Thymus (tissue), 11 donors: ENCODE measurements at regions not wholly inside any gene's neighbourhood (a gene's known extent, or its start where the extent isn't known, plus 50 kb on each side); places are given as distances from the start of the nearest gene placed in this dataset.

Experiments used
- DNase-seq, 9 donors: peaks; one replicate each; pipeline ENCODE4 v3.0.0-alpha.2; 2013; ENCODE audit warnings: low spot score in 9 of 9, low read depth in 6 of 9, missing footprints in 1 of 9
- H3K27ac ChIP-seq, 2 donors: one replicate each; pipeline ENCODE4 v1.5.1; 2013; ENCODE audit warnings: control low read depth in 1 of 2, low read depth in 1 of 2, low read length in 1 of 2, mild to moderate bottlenecking in 1 of 2, moderate library complexity in 1 of 2
- H3K27me3 ChIP-seq, 2 donors: one replicate each; pipeline ENCODE4 v1.5.1; 2013; ENCODE audit warnings: low read length in 1 of 2; ENCODE audit not compliant: control insufficient read depth in 2 of 2, insufficient read depth in 1 of 2
- H3K36me3 ChIP-seq, 2 donors: one replicate each; pipeline ENCODE4 v1.5.1; 2013; ENCODE audit warnings: low read length in 1 of 2, mild to moderate bottlenecking in 1 of 2, moderate library complexity in 1 of 2; ENCODE audit not compliant: control insufficient read depth in 2 of 2, insufficient read depth in 2 of 2
- H3K4me1 ChIP-seq, 2 donors: one replicate each; pipeline ENCODE4 v1.5.1; 2013; ENCODE audit warnings: low read length in 2 of 2; ENCODE audit not compliant: control insufficient read depth in 2 of 2, insufficient read depth in 2 of 2
- H3K4me3 ChIP-seq, 2 donors: one replicate each; pipeline ENCODE4 v1.5.1; 2013; ENCODE audit warnings: low read length in 2 of 2, control low read depth in 1 of 2, mild to moderate bottlenecking in 1 of 2
- H3K9me3 ChIP-seq, 2 donors: one replicate each; pipeline ENCODE4 v1.5.1; 2013; ENCODE audit warnings: low read length in 1 of 2, mild to moderate bottlenecking in 1 of 2; ENCODE audit not compliant: control insufficient read depth in 2 of 2, insufficient read depth in 1 of 2
- WGBS: extraction: QIAGEN DNeasy Blood & Tissue Kit; methylation state at CpG from one replicate; pipeline ENCODE4 v1.1.7; 2013; 5-methylcytosine and 5-hydroxymethylcytosine counted together
- donor health status: healthy.

DNA sequence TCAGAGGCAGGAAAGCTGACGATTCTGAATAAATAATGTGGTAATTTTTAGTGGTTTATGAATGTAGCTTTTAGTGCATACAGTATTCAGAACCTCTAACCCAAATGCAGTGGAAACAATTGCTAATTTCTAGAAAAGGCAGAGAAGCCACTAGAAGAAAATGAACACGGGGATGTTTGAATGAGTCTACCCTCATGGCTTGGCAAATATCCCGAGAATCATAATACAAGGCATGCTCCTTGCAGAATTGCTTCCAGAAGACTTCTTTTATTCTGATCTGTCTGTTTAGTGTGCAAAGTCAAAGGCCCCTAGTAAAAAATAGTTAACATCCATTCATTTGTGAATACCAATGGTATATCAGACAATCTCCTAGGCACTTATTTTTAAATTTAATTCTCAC, 246.8 kb downstream of the LMO4 start:
- Histone ChIP-seq H3K27me3 (no peaks in the 10 kb centered on the region), H3K4me1 (no peaks in the 10 kb centered on the region), H3K27ac (no peak overlapping the region), H3K36me3 (no peaks in the 10 kb centered on the region), H3K9me3 (no peaks in the 10 kb centered on the region), H3K4me3 (no peak overlapping the region)
- 92% methylated on average over 3 of the region's 3 CpGs for WGBS
- DNase-seq: no peak

DNA sequence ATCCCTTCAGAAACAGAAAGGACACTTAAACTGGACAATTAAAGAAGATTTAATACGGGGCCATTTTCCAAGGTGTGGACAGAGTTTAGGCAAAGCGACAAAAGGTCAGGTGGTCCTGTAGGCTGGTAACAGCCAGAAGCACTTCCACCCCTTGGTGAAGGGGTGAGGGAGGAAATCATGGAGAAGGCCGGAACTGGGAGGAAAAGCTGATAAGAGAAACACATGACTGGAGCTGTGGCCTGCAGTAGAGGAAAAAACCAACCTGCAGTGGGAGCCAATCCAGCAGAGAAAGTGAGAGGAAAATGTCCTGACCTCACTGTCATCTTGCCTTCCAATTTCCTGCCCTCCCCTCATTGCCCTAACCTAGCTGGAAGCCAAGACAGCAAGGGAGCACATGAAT, 249.8 kb downstream of the LMO4 start:
- 31% methylated on average over 3 of the region's 3 CpGs for WGBS
- Histone ChIP-seq H3K36me3 (no peaks in the 10 kb centered on the region), H3K27ac (no peak overlapping the region), H3K4me3 (no peak overlapping the region), H3K9me3 (no peaks in the 10 kb centered on the region), H3K27me3 (no peaks in the 10 kb centered on the region), H3K4me1 (no peaks in the 10 kb centered on the region)
- no peak for DNase-seq

DNA sequence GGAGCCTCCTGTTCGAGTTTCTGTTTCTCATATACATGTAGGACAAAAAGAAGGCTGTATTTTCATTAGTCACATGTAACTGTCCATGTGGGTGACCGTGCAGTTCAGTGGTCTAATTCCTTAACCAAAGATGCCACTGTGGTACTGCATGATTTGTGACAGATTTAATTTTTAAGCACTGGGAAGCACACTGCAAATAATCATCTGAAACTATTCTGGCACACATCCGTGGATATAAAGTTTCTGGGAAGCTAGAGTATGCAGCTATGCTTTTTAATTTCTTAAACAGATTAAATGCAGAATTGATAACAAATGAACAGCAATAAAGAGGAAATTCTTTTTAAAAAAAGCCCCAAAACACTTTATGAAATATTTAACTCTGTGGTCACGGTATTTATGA, 254.8 kb downstream of the LMO4 start:
- Histone ChIP-seq H3K4me1 (no peaks in the 10 kb centered on the region), H3K27me3 (no peaks in the 10 kb centered on the region), H3K36me3 (no peaks in the 10 kb centered on the region), H3K27ac (no peak overlapping the region), H3K4me3 (no peak overlapping the region), H3K9me3 (no peaks in the 10 kb centered on the region)
- WGBS: 91% methylated on average over 4 of the region's 4 CpGs
- no peak for DNase-seq

DNA sequence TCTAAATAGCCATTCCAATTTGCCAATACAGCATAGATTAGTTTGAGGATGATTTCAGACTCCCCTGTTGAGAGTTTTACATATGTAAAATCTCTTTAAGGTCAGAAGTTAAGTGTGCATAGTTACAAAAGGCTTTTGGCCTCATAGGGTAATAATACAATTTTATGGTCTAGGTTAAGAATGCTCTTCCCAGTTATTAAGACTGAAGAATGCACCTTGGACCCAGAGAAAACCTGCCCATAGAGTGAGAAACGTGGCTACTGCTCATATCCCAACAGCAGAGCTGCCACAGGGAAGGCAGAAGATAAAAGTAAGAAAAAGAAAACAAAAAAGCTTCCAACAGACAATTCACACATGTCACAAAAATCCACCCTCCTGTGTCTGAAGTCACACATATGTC, 255.9 kb downstream of the LMO4 start:
- no peak for DNase-seq
- no peak overlapping the region for H3K27ac ChIP-seq
- no peak overlapping the region for H3K4me3 ChIP-seq
- no peaks in the 10 kb centered on the region for H3K36me3 ChIP-seq
- no peaks in the 10 kb centered on the region for H3K4me1 ChIP-seq
- H3K9me3 ChIP-seq: no peaks in the 10 kb centered on the region
- H3K27me3 ChIP-seq: no peaks in the 10 kb centered on the region
- WGBS: 86% methylated on average over 1 of the region's 1 CpG

DNA sequence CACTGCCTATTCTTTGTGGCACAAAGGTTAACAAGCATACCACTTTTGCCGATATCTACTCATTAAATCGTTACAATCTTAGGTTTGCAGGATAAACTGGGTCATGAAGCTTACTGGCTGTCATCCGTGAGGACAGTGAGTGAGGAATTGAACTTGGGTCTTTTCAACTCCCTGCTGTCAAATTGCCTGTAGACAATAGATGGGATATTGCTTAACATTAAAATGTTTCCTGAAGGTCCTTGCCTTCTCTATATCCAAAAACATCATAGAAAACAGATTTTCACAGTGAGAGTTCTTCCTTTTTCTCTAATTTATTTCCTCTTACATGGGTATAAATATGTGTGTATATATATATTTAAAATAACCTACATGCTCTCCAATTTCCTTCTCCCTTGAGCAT, 257.8 kb downstream of the LMO4 start:
- DNase-seq: no peak
- H3K9me3 ChIP-seq: no peaks in the 10 kb centered on the region
- no peaks in the 10 kb centered on the region for H3K4me1 ChIP-seq
- H3K27me3 ChIP-seq: no peaks in the 10 kb centered on the region
- no peak overlapping the region for H3K27ac ChIP-seq
- H3K36me3 ChIP-seq: no peaks in the 10 kb centered on the region
- 98% methylated on average over 3 of the region's 3 CpGs for WGBS
- no peak overlapping the region for H3K4me3 ChIP-seq

DNA sequence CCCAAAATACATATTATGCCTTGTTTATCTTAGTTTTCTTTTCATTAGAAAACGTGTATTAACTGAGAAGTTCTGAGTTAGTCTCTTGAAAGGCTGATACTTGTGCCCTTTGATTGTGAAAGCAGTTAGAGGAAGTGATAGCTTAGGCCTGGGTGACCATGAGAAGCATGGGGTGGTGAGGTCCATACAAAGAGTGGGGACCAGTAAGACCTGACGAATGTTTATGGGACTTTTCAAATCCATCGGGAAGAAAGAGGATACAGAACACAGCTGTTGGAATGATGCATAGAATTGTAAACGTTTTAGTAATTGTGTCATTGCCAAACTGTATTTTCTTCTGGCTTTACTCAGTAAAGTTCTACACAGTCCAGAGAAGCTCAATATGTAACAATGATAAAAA, 259.8 kb downstream of the LMO4 start:
- WGBS: 86% methylated on average over 4 of the region's 4 CpGs
- no peaks in the 10 kb centered on the region for H3K36me3 ChIP-seq

DNA sequence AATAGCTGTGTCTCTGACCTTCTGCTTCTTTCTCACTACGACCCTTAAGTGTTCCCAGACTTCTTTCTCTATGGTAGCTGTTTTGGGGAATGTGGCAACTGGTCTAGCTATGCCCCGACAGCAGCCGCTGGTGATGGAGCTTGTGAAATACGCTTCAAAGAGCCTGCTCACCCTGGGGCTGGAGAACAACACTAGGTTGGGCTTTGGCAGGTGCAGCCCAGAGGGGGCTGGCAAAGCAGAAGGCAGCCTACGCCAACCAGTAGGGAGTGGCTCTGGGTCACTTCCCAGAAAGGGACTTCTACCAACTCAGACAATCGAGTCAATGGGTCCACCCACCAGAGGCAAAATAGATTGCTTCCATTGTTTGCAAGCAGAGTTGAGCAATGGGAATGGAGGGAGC, 262.8 kb downstream of the LMO4 start:
- Histone ChIP-seq H3K36me3 (no peaks in the 10 kb centered on the region), H3K27me3 (no peaks in the 10 kb centered on the region), H3K27ac (no peak overlapping the region), H3K9me3 (no peaks in the 10 kb centered on the region), H3K4me3 (no peak overlapping the region), H3K4me1 (no peaks in the 10 kb centered on the region)
- no peak for DNase-seq
- 79% methylated on average over 6 of the region's 6 CpGs for WGBS

More for the DNA sequence above, 259.8 kb downstream of the LMO4 start:
- H3K9me3 ChIP-seq: no peaks in the 10 kb centered on the region
- no peak for DNase-seq
- no peaks in the 10 kb centered on the region for H3K4me1 ChIP-seq
- H3K27ac ChIP-seq: no peak overlapping the region
- no peak overlapping the region for H3K4me3 ChIP-seq
- no peaks in the 10 kb centered on the region for H3K27me3 ChIP-seq

DNA sequence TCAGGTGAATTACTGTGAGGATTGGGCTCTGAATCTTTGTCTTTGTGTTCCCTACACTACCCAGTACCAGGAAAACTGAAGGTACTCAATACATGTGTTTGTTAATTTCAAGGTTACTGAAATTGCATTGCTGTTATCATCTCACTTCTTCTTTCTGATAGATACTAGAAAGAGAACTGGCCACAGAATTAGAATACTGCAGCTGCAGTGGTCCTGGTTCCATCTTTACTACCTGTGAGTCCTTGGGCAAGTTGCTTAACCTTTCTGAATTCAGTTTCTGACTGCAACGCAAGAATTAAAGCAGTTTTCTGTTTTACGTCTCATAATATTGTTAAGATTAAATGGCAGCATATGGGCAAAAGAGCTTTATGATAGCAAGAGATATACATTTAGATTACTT, 263.5 kb downstream of the LMO4 start:
- Histone ChIP-seq H3K27me3 (no peaks in the 10 kb centered on the region), H3K27ac (no peak overlapping the region), H3K4me1 (no peaks in the 10 kb centered on the region), H3K4me3 (no peak overlapping the region), H3K36me3 (no peaks in the 10 kb centered on the region), H3K9me3 (no peaks in the 10 kb centered on the region)
- DNase-seq: no peak
- WGBS: 97% methylated on average over 2 of the region's 2 CpGs

DNA sequence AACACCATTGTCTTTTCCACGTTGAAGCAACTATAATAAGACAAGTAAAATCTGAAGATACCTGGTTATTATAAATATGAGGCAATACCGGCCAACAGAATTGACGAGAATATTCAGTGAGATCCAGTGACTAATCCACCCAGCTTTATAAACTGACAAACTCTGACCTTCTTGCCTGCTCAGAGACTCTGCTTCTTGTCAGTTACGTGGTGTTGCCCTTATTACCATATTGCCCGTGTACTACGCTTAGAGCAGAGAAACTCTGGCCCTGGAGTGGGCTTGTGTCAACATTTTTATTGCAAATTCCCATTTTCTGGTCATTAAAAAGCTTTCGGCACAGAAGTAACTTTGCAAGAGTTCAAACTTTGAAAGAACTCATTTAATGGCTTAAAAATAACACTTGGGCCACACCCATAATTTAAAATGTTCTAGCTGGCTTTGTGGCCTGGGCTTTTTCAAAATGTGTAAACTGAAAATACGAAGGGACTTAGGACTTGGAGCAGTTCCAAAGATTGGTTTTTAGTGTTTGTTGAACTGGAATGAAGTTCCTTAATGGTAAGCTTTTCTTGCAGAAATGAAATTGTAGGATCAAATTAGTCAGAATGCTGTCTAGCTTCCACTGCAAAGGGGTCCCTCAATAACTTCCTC, 266.2 kb downstream of the LMO4 start:
- Histone ChIP-seq H3K36me3 (no peaks in the 10 kb centered on the region), H3K27ac (no peak overlapping the region), H3K9me3 (no peaks in the 10 kb centered on the region), H3K4me3 (no peak overlapping the region), H3K27me3 (no peaks in the 10 kb centered on the region), H3K4me1 (no peaks in the 10 kb centered on the region)
- WGBS: 94% methylated on average over 8 of the region's 8 CpGs
- DNase-seq: no peak

DNA sequence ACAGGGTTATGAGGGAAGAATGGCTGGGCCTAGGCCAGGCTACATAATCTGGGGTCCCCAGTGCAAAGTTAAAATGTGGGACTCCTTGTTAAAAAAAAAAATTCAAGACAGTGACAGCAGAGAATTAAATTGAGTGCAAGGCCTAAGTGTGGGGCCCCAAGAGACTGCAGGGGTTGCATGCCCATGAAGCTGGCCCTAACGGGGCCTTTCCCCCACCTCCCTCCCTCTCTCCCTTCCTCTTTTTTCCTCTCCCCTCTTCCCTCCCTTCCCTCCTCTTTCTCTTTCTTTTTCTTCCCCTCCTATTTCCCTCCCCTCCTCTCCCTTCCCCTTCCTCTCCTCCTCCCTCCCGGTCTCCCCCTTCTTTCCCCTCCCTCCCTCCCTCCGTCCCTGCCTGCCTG, 266.7 kb downstream of the LMO4 start:
- no peak overlapping the region for H3K27ac ChIP-seq
- H3K4me1 ChIP-seq: no peaks in the 10 kb centered on the region
- H3K27me3 ChIP-seq: no peaks in the 10 kb centered on the region
- H3K4me3 ChIP-seq: no peak overlapping the region
- DNase-seq: no peak
- H3K9me3 ChIP-seq: no peaks in the 10 kb centered on the region
- WGBS: 65% methylated on average over 3 of the region's 3 CpGs
- no peaks in the 10 kb centered on the region for H3K36me3 ChIP-seq
